ENCODE measurements at regions not wholly inside any gene's neighbourhood (a gene's known extent, or its start where the extent isn't known, plus 50 kb on each side); places are given as distances from the start of the nearest gene placed in this dataset.

DNA sequence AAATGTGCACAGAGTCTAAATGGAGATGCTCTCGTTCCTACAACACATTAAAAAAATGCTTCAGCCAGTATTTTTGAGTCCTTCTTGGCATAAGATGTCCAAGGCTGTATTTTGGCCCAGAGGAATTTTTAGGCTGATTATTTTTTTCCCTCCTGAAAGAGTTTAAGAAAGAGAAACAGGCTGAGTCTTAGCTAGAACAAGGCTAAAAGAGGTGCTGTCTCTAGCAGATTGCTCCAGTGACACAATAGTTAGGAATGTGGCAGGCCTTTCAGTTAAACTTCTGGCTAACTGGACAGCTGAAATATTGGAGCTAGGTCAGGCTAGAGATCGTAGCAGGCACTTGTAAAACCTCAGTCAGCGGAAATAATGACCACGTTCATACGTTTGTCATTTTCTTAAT, 271.4 kb upstream of the RARB start:
- Histone ChIP-seq H3K4me1 (ENCODE audit: control insufficient read depth, insufficient read depth, low read length) (peaks cover 19% of the 10 kb centered on the region), H3K9me3 (ENCODE audit: control insufficient read depth, low read length) (no peaks in the 10 kb centered on the region), H3K4me3 (ENCODE audit: low read length) (peak overlapping the region; percentile 13), H3K27me3 (ENCODE audit: control insufficient read depth, insufficient read depth, low read length, poor library complexity, severe bottlenecking) (no peaks in the 10 kb centered on the region), H3K36me3 (ENCODE audit: control insufficient read depth, insufficient read depth, low read length) (no peaks in the 10 kb centered on the region), H3K9ac (ENCODE audit: extremely low read depth, low read length, poor library complexity, severe bottlenecking) (peak overlapping the region; percentile 37), H3K27ac (ENCODE audit: low read depth, low read length) (peak overlapping the region; percentile 92)
- no peaks in the 10 kb centered on the region for H3K9me3 Mint-ChIP-seq
- H3K4me1 Mint-ChIP-seq = peaks cover 31% of the 10 kb centered on the region
- TF ChIP-seq, protein P1, sequence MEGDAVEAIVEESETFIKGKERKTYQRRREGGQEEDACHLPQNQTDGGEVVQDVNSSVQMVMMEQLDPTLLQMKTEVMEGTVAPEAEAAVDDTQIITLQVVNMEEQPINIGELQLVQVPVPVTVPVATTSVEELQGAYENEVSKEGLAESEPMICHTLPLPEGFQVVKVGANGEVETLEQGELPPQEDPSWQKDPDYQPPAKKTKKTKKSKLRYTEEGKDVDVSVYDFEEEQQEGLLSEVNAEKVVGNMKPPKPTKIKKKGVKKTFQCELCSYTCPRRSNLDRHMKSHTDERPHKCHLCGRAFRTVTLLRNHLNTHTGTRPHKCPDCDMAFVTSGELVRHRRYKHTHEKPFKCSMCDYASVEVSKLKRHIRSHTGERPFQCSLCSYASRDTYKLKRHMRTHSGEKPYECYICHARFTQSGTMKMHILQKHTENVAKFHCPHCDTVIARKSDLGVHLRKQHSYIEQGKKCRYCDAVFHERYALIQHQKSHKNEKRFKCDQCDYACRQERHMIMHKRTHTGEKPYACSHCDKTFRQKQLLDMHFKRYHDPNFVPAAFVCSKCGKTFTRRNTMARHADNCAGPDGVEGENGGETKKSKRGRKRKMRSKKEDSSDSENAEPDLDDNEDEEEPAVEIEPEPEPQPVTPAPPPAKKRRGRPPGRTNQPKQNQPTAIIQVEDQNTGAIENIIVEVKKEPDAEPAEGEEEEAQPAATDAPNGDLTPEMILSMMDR (conservative IDR thresholded peaks at IDR 0.05) = no peak
- 40 to 53% methylated on average over 1 to 5 of the region's 5 CpGs for WGBS, 2 experiments (ENCODE audit: insufficient coverage in 1 of 2, insufficient read length in 1 of 2)
- peak; percentile 51 for DNase-seq
- H3K27me3 Mint-ChIP-seq (ENCODE audit: insufficient read depth) = no peaks in the 10 kb centered on the region
- H3K27ac Mint-ChIP-seq = peak overlapping the region; percentile 36
- no peaks in the 10 kb centered on the region for H3K36me3 Mint-ChIP-seq (ENCODE audit: low read depth)
- no peak overlapping the region for H3K4me3 Mint-ChIP-seq

DNA sequence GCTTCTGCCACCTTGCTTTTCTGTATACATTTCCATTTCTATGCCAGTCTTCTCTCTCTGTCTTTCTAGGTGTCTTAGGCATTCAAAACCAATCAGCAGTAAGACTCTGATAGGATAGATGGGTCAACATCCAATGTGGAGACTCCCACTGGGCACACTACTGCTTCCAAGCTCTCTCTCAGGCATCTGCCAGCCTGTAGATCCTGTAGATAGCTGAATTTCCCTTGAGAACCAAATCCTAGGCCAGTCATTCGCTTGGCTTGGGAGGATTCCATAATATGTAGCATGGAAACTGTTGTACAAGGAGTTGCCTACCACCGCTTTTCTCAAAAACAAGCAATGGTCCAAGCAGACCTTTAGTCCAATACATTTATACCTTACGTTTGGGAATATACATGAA, 262.8 kb upstream of the RARB start:
- H3K27me3 Mint-ChIP-seq (ENCODE audit: insufficient read depth) = no peaks in the 10 kb centered on the region
- no peak overlapping the region for H3K27ac Mint-ChIP-seq
- peaks cover 5% of the 10 kb centered on the region for H3K36me3 Mint-ChIP-seq (ENCODE audit: low read depth)

DNA sequence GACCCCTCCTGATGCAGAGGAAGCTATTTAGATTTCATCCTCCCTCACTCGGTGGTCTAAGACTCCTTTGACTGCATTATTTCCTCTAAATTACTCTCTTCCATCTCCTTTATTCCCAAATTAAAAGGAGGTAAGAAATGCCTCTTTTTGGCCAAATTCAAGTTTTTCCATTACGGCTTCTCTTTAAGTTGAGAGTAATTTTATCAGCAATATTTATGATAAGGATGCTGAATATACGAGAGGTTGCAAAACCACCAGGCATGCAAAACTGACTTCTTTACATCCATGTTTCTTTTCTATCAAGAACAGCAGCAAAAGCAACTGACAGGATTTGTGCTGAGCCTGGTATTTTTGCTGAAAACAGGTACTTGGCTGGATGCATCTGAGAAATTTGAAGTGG, 262.0 kb upstream of the RARB start:
- no peak for DNase-seq
- WGBS, 2 experiments (ENCODE audit: insufficient coverage in 1 of 2, insufficient read length in 1 of 2) = 96 to 100% methylated on average over 1 to 3 of the region's 3 CpGs
- Histone ChIP-seq H3K9me3 (ENCODE audit: control insufficient read depth, low read length) (peaks cover 16% of the 10 kb centered on the region), H3K4me3 (ENCODE audit: low read length) (no peak overlapping the region), H3K4me1 (ENCODE audit: control insufficient read depth, insufficient read depth, low read length) (no peaks in the 10 kb centered on the region), H3K27me3 (ENCODE audit: control insufficient read depth, insufficient read depth, low read length, poor library complexity, severe bottlenecking) (no peaks in the 10 kb centered on the region), H3K9ac (ENCODE audit: extremely low read depth, low read length, poor library complexity, severe bottlenecking) (no peak overlapping the region), H3K27ac (ENCODE audit: low read depth, low read length) (no peak overlapping the region), H3K36me3 (ENCODE audit: control insufficient read depth, insufficient read depth, low read length) (no peaks in the 10 kb centered on the region)
- Mint-ChIP-seq H3K9me3 (peaks cover 9% of the 10 kb centered on the region), H3K4me3 (no peak overlapping the region), H3K4me1 (peaks cover 1% of the 10 kb centered on the region), H3K27ac (no peak overlapping the region), H3K36me3 (ENCODE audit: low read depth) (peaks cover 5% of the 10 kb centered on the region), H3K27me3 (ENCODE audit: insufficient read depth) (no peaks in the 10 kb centered on the region)
- TF ChIP-seq, protein P1 (conservative IDR thresholded peaks at IDR 0.05) = no peak

More for the DNA sequence above, 262.8 kb upstream of the RARB start:
- peaks cover 9% of the 10 kb centered on the region for H3K9me3 Mint-ChIP-seq
- WGBS, 2 experiments (ENCODE audit: insufficient coverage in 1 of 2, insufficient read length in 1 of 2) = 88 to 92% methylated on average over 1 to 3 of the region's 3 CpGs
- Histone ChIP-seq H3K9me3 (ENCODE audit: control insufficient read depth, low read length) (peaks cover 12% of the 10 kb centered on the region), H3K4me1 (ENCODE audit: control insufficient read depth, insufficient read depth, low read length) (no peaks in the 10 kb centered on the region), H3K36me3 (ENCODE audit: control insufficient read depth, insufficient read depth, low read length) (no peaks in the 10 kb centered on the region), H3K4me3 (ENCODE audit: low read length) (no peak overlapping the region), H3K9ac (ENCODE audit: extremely low read depth, low read length, poor library complexity, severe bottlenecking) (no peak overlapping the region), H3K27me3 (ENCODE audit: control insufficient read depth, insufficient read depth, low read length, poor library complexity, severe bottlenecking) (no peaks in the 10 kb centered on the region), H3K27ac (ENCODE audit: low read depth, low read length) (no peak overlapping the region)
- no peaks in the 10 kb centered on the region for H3K4me1 Mint-ChIP-seq
- TF ChIP-seq, protein P1 (conservative IDR thresholded peaks at IDR 0.05) = no peak
- no peak for DNase-seq
- no peak overlapping the region for H3K4me3 Mint-ChIP-seq

All from endodermal cell (in vitro differentiated cells).